ENCODE measurements at regions not wholly inside any gene's neighbourhood (a gene's known extent, or its start where the extent isn't known, plus 50 kb on each side); places are given as distances from the start of the nearest gene placed in this dataset. TPM values are rescaled to one million over a fixed set of nuclear protein-coding genes. Genes with fewer than 3 reads are reported as not detected.
"Not testable (repeated sequence)": the region's sequence is repeated elsewhere in the genome, so short reads cannot be mapped to it uniquely, and the experiment has no call there.

- not testable (repeated sequence) for H3K4me3 ChIP-seq (ENCODE audit: low read depth, low read length)
These were observed 99.8 kb upstream of the GOLGA6L22 start for GRCh38 chr15:22358932-22359331.

GRCh38 chr15:22359587-22359986 is 99.1 kb upstream of the GOLGA6L22 start:
- not testable (repeated sequence) for DNase-seq (ENCODE audit: low read depth); H3K4me3 ChIP-seq (ENCODE audit: low read depth, low read length)
- TF ChIP-seq, protein P1, sequence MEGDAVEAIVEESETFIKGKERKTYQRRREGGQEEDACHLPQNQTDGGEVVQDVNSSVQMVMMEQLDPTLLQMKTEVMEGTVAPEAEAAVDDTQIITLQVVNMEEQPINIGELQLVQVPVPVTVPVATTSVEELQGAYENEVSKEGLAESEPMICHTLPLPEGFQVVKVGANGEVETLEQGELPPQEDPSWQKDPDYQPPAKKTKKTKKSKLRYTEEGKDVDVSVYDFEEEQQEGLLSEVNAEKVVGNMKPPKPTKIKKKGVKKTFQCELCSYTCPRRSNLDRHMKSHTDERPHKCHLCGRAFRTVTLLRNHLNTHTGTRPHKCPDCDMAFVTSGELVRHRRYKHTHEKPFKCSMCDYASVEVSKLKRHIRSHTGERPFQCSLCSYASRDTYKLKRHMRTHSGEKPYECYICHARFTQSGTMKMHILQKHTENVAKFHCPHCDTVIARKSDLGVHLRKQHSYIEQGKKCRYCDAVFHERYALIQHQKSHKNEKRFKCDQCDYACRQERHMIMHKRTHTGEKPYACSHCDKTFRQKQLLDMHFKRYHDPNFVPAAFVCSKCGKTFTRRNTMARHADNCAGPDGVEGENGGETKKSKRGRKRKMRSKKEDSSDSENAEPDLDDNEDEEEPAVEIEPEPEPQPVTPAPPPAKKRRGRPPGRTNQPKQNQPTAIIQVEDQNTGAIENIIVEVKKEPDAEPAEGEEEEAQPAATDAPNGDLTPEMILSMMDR (IDR thresholded peaks at IDR 0.05; ENCODE audit: insufficient read depth, low read depth, low read length), result peak; percentile 3

More at GRCh38 chr15:22358932-22359331, 99.8 kb upstream of the GOLGA6L22 start:
- DNase-seq (ENCODE audit: low read depth), result not testable (repeated sequence)

DNA sequence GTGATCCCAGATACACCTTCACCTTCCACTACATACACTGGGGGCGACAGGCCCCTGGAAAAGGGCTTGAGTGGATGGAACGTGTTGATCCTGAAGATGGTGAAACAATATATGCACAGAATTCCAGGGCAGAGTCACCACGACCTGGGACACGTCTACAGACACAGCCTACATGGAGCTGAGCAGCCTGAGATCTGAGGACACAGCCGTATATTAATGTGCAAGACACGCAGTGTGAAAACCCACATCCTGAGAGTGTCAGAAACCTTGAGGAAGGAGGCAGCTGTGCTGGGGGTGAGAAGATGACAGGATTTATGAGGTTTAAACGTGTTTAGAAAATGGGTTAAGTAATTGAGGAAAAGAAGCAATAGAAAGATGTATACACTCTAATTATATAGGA is 98.0 kb upstream of the GOLGA6L22 start:
- DNase-seq (ENCODE audit: low read depth); H3K4me3 ChIP-seq (ENCODE audit: low read depth, low read length): not testable (repeated sequence)

GRCh38 chr15:22362502-22362901 is 96.2 kb upstream of the GOLGA6L22 start:
- DNase-seq (ENCODE audit: low read depth); H3K4me3 ChIP-seq (ENCODE audit: low read depth, low read length): not testable (repeated sequence)

- not testable (repeated sequence) for H3K4me3 ChIP-seq (ENCODE audit: low read depth, low read length); DNase-seq (ENCODE audit: low read depth)
These were observed 87.4 kb upstream of the GOLGA6L22 start for GRCh38 chr15:22371246-22371834.

DNA sequence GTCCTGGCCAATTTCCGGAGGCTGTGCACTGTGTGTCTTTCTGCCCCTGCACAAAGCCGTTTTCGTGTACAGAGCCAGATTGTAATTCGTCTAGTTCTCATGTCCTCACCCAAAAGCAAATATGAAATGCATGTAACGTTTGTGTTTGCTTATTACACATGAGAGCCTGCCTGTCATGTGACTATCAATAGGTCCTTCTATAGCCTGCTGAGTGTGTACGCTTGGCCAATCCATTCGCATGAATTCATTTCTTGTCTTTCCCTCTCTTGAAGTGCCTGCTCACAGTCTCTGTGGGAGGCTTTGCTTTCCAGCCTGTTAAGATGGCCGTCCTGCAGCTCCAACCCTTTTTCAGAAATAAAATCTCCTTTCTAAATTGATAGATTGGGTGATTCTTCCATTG is 84.2 kb upstream of the GOLGA6L22 start:
- not testable (repeated sequence) for DNase-seq (ENCODE audit: low read depth); H3K4me3 ChIP-seq (ENCODE audit: low read depth, low read length)

DNA sequence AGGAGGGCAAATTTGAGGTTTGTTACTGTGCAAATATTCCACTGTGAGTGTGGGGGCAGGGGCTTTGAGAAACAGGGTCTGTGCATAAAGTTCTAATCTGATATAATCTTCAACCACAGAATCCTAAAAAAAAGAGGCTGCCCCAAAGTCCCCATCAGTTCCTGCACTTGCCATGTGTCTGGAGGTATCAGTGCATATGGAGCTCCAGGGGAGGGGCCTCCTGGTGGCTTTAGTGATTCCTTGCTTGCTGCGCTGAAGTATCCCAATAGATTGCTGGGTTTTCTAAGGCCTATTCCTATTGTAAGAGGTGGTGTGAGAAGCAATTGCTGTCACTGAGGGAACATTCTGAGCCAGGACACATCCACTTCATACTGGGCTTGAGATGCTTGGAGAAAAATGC is 82.9 kb upstream of the GOLGA6L22 start:
- H3K4me3 ChIP-seq (ENCODE audit: low read depth, low read length); DNase-seq (ENCODE audit: low read depth): not testable (repeated sequence)

GRCh38 chr15:22377859-22378258 is 80.8 kb upstream of the GOLGA6L22 start:
- not testable (repeated sequence) for H3K4me3 ChIP-seq (ENCODE audit: low read depth, low read length); DNase-seq (ENCODE audit: low read depth)

DNA sequence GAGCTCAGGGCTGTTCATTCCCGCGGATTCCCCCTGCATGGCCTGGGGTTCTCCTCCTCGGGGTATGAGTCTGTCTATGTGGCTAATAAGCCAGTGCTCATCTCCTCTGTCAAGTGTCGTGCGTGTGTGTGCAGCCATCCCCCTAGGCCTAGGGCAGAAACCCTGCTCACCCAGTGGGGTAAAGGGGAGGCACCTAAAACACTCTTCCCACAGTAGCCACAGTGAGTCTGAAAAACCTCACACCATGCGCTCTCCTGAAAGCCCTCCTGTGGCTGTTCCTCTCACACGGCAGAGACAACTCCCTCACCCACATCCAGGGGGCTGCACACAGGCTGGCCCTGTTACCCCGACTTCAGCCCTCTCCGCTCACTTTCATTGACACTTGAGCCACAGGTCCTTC is 71.0 kb upstream of the GOLGA6L22 start:
- DNase-seq (ENCODE audit: low read depth), result not testable (repeated sequence)

GRCh38 chr15:22388365-22388764 is 70.3 kb upstream of the GOLGA6L22 start:
- DNase-seq (ENCODE audit: low read depth); H3K4me3 ChIP-seq (ENCODE audit: low read depth, low read length): not testable (repeated sequence)

More for the DNA sequence above, 71.0 kb upstream of the GOLGA6L22 start:
- H3K4me3 ChIP-seq (ENCODE audit: low read depth, low read length), result not testable (repeated sequence)

GRCh38 chr15:22401207-22401606 is 57.5 kb upstream of the GOLGA6L22 start:
- H3K4me3 ChIP-seq (ENCODE audit: low read depth, low read length); DNase-seq (ENCODE audit: low read depth): not testable (repeated sequence)

GRCh38 chr15:22401703-22402102 is 57.0 kb upstream of the GOLGA6L22 start:
- DNase-seq (ENCODE audit: low read depth); H3K4me3 ChIP-seq (ENCODE audit: low read depth, low read length): not testable (repeated sequence)

DNA sequence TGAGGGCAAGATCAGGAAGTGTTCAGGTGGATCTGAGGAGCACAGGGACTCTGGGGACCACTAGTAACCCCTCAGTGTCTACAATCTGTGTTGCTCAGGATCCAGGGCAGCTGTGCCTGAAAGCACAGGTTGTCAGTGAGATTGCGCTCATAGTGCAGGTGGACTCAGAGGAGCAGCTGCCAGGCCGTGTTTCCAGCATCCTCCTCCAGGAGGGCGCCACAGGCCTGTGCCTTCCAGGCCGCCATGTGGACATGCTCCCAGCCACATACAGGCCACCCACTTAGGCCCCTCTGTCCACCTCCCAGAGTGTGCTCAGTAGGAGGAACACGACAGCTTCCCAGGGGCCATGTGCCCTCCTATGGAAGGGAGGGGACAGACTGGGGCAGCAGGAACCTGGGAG is 52.9 kb upstream of the GOLGA6L22 start:
- DNase-seq (ENCODE audit: low read depth); H3K4me3 ChIP-seq (ENCODE audit: low read depth, low read length): not testable (repeated sequence)

Small RNA genes in the stretch of these regions (small RNA-seq; reads per million reads assigned to genes)
- not detected for gene AC100757.2

Measured in fibroblast of villous mesenchyme (primary cell).